Amniotic stem cell (primary cell): ENCODE measurements at regions not wholly inside any gene's neighbourhood (a gene's known extent, or its start where the extent isn't known, plus 50 kb on each side); places are given as distances from the start of the nearest gene placed in this dataset.
"Not testable (repeated sequence)": the region's sequence is repeated elsewhere in the genome, so short reads cannot be mapped to it uniquely, and the experiment has no call there.

ENCODE experiments used
- DNase-seq: peaks from one replicate; lab custom pipeline; 2025; lab: John Stamatoyannopoulos, UW

DNA sequence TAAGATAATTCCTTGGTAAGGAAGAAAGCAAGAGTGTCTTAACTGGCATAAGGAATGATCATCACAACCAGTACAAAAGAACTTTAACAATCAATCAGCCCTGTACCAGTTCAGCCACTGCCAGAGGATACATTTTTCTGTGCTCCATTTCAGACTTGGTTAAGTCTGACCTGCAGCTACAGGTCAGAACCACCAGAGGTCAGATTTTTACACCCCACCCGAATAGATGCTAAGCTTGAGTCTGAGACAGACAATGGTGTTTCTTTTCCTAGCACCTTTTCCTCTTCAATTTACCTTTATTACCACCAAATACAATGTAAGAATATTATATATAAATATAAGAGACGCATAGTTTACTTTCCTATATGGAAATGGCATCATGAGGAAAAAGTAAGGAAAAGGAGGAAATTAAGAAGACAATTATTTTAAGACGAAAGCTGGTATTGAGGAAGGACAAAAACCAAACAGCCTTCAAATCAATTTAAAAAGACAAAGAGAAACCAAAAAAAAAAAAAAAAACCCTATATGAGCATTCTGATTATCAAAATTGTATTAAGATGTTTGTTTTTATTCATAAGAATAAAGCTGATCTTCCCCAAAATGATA is 215.3 kb upstream of the TTC29 start:
- no peak for DNase-seq

DNA sequence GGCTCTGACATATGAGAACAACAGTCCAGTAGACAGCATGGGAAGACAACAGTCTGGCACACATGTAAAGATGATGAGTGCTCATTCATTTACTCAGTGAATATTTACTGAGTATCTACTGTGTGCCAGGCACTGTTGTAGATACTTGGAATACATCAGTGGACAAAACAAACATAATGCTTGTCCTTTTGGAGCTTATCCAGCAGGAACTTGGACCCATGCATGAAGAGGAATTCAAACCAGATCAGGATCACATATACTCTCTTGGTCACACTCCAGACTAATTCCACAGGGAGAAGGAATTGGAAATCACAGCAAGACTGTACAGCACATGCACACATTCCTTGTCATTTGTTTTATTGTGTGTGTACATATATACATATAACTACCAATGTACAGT is 217.6 kb upstream of the TTC29 start:
- no peak for DNase-seq

DNA sequence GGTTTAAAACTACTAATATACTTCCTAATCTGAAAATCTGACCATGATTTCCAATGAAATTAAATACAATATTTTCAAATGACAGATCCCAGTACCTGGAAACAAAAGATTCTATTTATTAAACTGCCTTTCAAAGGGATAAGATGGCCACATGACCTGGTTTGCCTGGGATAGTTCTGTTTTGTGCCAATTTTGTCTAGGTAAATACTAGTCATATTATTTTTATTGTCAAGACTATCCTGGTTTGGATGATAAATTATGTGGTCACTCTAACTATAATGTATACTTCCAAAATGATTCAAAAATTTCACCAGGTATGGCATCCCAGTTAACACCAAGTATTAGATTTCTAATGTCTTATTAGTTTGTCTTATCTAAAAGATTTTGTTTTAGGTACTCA is 222.5 kb upstream of the TTC29 start:
- not testable (repeated sequence) for DNase-seq

DNA sequence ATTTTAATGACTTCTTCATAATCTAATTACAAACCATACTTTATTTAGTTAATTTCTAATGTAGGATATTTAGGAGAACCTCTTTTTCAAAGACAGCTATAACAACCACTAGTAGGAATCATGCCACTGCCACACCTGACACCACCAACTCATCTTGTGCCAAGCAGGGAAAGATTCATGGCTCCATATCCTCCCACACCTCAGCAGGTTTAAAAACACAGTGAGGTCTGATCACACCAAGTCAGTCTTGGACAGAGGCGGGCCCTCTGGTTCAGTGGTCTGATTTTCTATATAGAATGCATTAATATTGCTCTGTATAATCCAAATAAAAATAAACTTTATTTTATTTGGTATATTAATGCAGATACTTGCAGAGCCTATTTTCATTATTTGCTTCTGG is 227.7 kb upstream of the TTC29 start:
- DNase-seq: no peak

- no peak for DNase-seq
Measured at GRCh38 chr4:147173797-147174432, 228.3 kb upstream of the TTC29 start.

GRCh38 chr4:147174591-147174990 is 228.9 kb upstream of the TTC29 start:
- DNase-seq: no peak

DNA sequence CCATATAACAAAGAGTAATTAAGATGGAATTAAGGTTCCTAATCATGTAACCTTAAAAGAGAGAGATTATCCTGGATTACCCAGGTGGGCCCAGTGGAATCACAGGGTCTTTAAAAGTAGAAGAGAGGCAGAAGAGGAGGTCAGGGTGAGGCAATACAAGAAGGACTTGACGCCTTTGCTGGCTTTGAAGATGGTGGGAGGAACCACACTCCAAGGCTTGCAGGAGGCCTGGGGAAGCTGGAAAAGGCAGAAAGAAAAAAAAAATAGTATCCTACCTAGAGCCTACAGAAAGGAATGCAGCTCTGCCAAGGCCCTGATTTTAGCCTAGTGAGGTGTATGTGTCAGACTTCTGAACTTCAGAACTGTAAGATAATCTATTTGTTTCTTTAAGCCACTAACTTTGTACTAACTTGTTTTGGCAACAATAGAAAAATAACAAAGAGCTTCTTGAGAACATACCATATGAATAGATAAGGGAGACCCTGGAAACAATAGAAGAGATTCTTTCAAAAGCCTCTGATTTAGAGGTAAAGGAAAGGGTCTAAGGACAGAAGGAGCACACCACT is 229.9 kb upstream of the TTC29 start:
- DNase-seq: no peak

DNA sequence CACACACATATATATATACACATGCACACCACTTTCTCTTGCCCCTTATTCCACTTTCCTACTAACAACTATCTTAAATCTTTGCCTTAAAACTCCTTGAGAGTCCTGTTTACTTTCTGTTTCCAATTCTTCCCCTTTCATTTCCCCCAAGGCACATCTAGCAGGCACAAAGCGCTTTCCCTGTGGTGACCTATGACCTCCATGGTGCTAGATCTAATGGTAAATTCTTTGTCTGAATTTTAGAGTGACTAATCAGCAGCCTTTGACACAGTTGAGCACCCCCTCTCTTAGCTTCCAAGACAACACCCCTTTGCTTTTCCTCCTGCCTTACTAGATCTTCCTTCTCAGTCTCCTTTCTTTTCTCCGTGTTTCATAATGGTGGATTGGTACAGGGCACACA is 236.4 kb upstream of the TTC29 start:
- DNase-seq: no peak

DNA sequence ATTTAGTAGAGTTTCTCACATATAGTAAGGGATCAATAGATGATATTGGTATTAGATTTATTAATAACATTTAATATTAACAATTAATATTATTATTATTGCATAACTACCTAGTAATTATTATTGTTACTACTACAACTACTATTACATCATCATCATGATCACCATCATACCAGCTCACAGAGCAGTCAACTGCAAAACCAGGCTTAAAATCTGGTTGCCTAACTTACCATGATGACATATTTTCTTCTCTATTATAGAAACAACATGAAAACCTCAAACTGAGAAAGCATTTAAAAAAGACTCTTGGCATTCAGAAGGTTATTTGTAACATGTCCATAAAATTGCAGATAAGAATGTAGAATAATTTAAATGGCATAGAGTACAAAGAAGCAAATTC is 247.0 kb upstream of the TTC29 start:
- DNase-seq: no peak

- no peak for DNase-seq
Measured at GRCh38 chr4:147194114-147194513, 248.4 kb upstream of the TTC29 start.

DNA sequence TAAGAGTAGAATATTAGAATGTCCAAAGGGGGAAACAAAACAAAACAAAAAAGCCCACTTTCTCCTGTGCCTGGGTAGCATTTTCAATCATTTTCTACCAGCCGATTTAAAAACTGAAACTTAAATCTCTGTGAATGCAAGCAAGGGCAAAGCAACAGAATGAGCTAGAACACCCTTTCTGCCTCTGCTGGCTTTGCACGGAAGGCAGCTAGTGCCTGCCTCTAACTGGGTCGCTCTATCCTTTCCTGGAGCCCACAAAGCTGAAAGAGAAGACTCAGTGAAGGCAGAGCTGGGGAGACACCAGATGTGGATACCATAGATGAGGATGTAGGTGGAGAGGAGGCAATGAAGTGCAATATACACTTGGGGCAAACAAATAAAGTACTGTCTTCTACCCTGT is 248.9 kb upstream of the TTC29 start:
- DNase-seq: no peak

DNA sequence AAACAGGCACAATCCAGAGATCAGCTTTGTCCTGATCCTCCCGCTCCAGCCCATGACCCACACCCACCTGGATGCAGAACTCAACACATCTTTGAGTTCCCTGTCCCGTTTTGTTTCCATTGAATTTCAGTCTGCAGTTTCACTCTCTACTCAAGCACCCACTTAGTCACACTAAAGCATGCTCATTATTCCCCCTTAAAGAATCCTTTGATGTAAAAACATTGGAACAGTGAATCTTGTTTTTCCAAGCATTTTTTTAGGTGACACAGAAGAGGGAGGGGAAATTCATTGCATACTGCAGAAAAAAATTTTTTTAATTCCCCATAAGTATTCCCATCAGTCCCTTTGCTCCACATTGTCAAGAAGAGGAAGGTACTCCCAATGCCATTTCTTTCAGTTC is 249.7 kb upstream of the TTC29 start:
- no peak for DNase-seq

- DNase-seq: no peak
Measured at GRCh38 chr4:147198411-147199051, 252.9 kb upstream of the TTC29 start.

- no peak for DNase-seq
Measured at GRCh38 chr4:147201016-147201415, 255.4 kb upstream of the TTC29 start.

DNA sequence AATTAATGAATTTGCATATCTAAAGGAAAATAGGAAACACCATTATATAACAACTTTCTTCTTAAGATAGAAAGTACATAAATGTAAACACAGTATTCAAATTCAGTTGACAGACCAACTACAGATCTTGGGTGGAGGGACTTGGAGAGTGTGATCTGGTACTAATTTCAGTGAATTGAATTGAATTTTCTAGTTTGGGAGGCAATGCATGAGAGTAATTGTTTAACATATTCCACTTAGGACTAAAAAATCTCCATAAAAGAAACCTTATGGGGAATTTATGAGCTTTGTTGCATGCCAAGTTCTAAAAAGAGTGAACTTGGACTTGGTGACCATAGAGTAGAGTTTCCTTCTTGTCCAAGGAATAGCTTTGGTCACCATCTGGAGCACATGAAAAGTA is 261.1 kb upstream of the TTC29 start:
- DNase-seq: no peak

DNA sequence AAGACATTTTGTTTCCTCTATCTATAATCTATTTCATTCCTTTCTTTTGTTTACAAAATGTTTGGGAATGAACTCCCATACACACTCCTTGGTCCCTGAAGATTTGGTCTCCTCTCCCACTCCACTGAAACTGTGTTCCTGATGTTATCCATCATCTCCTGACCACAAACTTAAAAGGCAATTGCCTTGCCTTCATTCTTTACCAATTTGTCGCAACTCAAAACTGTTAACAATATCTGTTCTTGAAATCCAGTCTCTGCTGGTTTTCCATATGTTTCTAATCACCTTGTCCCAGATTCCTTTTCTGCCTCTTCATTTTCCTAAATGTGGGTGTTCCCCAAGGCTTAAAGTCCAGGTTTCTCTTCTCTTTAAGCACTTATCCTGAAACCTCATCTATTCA is 262.2 kb upstream of the TTC29 start:
- DNase-seq: no peak

DNA sequence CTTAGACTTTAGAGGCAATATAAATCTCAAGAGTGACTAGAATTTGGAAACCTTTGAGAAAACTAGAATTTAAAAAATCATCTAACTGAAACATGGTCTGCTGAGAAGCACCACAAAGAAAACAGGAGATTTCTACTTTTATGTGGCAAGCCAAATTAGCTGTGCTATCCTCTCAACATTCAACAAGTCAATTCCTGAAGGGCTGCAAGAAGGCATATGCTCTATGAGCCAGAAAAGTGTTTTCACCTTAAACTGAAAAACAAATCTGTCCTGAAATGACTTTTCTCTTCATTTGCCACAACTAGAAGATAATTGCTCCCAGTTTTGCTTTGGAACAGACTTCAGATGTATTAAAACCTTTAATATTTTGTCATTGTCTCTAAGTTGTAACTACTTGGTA is 263.2 kb upstream of the EDNRA start:
- DNase-seq: no peak

- no peak for DNase-seq
Measured at GRCh38 chr4:147219145-147219544, 261.8 kb upstream of the EDNRA start.

GRCh38 chr4:147220833-147221232 is 260.1 kb upstream of the EDNRA start:
- no peak for DNase-seq

GRCh38 chr4:147222906-147223305 is 258.0 kb upstream of the EDNRA start:
- DNase-seq: no peak

DNA sequence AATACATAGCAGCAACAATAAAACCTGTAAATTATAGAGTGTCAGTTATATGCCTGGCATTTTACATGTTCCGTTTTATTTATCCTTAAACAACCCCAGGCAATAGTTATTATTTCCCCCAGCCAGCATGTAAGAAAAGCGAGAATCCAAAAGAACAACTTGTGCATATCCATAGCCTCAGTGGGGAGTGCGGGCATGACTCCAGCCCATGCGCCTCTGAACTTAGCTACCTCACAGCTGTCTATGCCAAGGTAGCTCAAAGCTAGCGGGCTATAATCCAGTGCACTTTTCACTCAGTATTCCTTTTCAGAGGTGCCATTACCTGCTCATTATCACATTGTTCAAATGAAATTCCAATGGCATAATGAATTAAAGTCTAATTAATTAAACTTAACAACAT is 257.3 kb upstream of the EDNRA start:
- DNase-seq: no peak

GRCh38 chr4:147236806-147237205 is 244.1 kb upstream of the EDNRA start:
- DNase-seq: no peak

DNA sequence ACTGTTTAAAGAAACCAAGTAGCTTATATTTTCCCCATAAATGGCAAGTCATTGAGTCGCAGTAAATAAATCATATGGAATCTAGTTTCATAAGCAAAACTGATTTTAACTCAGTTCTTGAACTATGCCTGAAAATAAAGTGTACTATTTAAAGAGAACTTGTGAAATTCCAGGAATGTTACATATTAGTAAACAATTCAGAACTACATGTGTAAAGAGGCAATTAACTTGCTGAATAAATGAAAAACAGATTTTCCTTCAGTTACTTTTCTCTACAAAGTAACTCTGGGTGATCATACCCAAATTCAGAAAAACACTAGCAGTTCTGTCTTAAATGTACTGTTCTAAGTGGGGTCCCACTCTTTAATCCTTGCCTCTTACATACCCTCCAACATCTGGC is 236.1 kb upstream of the EDNRA start:
- no peak for DNase-seq

DNA sequence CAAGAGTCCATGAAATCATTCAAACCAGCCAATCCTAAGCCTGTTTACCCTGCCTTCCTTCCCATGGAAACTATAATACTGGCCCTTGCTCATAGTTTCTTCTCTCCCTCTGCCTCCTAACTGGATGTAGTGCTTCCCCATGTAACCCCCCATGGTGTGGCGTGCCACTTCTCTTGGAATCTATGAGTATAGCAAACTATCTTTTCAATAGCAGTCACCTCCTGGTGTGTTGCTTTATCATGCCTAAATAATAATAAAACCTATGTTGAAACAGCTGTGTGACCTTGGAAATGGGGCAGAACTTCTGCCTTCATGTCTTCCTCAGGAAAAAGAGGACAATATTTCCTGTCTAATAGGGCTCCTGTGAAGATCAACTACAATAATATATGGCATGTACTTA is 234.8 kb upstream of the EDNRA start:
- no peak for DNase-seq
